ENCODE measurements at regions not wholly inside any gene's neighbourhood (a gene's known extent, or its start where the extent isn't known, plus 50 kb on each side); places are given as distances from the start of the nearest gene placed in this dataset.
"Not testable (repeated sequence)": the region's sequence is repeated elsewhere in the genome, so short reads cannot be mapped to it uniquely, and the experiment has no call there.

- no peak for DNase-seq
Observed at GRCh38 chr10:28996345-28996744, 292.5 kb upstream of the LYZL1 start.

- no peak for DNase-seq
Observed at GRCh38 chr10:28996947-28997551, 291.8 kb upstream of the LYZL1 start.

GRCh38 chr10:28997734-28998133 lies 291.1 kb upstream of the LYZL1 start:
- no peak for DNase-seq

- DNase-seq: no peak
Observed at GRCh38 chr10:29001801-29002200, 287.1 kb upstream of the LYZL1 start.

- not testable (repeated sequence) for DNase-seq
Observed at GRCh38 chr10:29003014-29003413, 285.9 kb upstream of the LYZL1 start.

- no peak for DNase-seq
Observed at GRCh38 chr10:29005988-29006387, 282.9 kb upstream of the LYZL1 start.

- no peak for DNase-seq
Observed at GRCh38 chr10:29007370-29007747, 281.5 kb upstream of the LYZL1 start.

GRCh38 chr10:29007748-29008610 lies 280.9 kb upstream of the LYZL1 start:
- no peak for DNase-seq

- DNase-seq: no peak
Observed at GRCh38 chr10:29009464-29009863, 279.4 kb upstream of the LYZL1 start.

- no peak for DNase-seq
Observed at GRCh38 chr10:29011516-29011915, 277.4 kb upstream of the LYZL1 start.

GRCh38 chr10:29012926-29013554 lies 275.8 kb upstream of the LYZL1 start:
- DNase-seq: no peak

- no peak for DNase-seq
Observed at GRCh38 chr10:29021591-29021990, 267.3 kb upstream of the LYZL1 start.

GRCh38 chr10:29022513-29022912 lies 266.4 kb upstream of the LYZL1 start:
- no peak for DNase-seq

GRCh38 chr10:29023678-29024077 lies 265.2 kb upstream of the LYZL1 start:
- no peak for DNase-seq

GRCh38 chr10:29026065-29026797 lies 262.6 kb upstream of the LYZL1 start:
- DNase-seq: no peak

GRCh38 chr10:29026802-29027580 lies 261.9 kb upstream of the LYZL1 start:
- DNase-seq: no peak

- no peak for DNase-seq
Observed at GRCh38 chr10:29028486-29028885, 260.4 kb upstream of the LYZL1 start.

- DNase-seq: no peak
Observed at GRCh38 chr10:29030900-29031299, 258.0 kb upstream of the LYZL1 start.

- DNase-seq: no peak
Observed at GRCh38 chr10:29032169-29032568, 256.7 kb upstream of the LYZL1 start.

- DNase-seq: no peak
Observed at GRCh38 chr10:29033311-29033940, 255.4 kb upstream of the LYZL1 start.

GRCh38 chr10:29034592-29034991 lies 254.3 kb upstream of the LYZL1 start:
- DNase-seq: no peak

GRCh38 chr10:29035721-29036120 lies 253.1 kb upstream of the LYZL1 start:
- no peak for DNase-seq
